Activated CD4-positive, alpha-beta T cell treated with anti-CD3 and anti-CD28 coated beads, Interleukin-2, Interleukin-6, amounts not matched to agents 100 ng/mL and 50 ng/mL, durations not matched to agents 16 hours and 8 hours (primary cell): ENCODE measurements at regions not wholly inside any gene's neighbourhood (a gene's known extent, or its start where the extent isn't known, plus 50 kb on each side); places are given as distances from the start of the nearest gene placed in this dataset.
"Not testable (repeated sequence)": the region's sequence is repeated elsewhere in the genome, so short reads cannot be mapped to it uniquely, and the experiment has no call there.

Source experiments
- DNase-seq: peaks from one replicate; pipeline ENCODE4 v3.0.0-alpha.2; 2020

DNA sequence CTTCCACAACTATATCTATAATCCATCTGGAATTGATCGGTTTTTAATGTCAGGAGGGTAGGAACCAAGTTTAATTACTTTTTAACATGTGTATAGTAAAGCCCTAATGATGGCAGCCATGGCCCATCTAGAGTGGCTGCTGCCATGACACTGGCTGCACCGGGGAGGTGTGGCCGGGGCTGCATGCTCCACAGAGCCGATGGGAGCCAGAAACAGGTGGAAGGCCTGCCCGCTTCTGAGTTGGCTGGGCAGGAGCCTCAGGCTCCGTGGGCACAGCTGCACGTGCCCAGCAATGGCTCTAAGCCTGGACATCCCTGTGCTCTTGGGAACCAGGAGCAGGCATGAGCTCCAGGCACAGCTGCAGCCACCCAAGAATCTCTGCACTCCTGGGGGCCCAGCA is 73.0 kb downstream of the GBP6 start:
- DNase-seq: no peak

DNA sequence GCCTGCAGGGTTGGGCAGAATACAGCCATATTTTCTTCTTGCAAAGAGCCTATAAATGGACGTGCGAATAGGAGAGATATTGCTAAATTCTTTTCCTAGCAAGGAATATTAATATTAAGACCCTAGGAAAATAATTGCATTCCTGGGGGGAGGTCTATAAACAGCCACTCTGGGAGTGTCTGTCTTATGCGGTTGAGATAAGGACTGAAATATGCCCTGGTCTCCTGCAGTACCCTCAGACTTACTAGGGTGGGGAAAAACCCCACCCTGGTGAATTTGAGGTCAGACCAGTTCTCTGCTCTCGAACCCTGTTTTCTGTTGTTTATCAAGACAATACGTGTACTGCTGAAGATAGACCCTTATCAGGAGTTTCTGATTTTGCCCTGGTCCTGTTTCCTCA is 74.4 kb downstream of the GBP6 start:
- DNase-seq: not testable (repeated sequence)

DNA sequence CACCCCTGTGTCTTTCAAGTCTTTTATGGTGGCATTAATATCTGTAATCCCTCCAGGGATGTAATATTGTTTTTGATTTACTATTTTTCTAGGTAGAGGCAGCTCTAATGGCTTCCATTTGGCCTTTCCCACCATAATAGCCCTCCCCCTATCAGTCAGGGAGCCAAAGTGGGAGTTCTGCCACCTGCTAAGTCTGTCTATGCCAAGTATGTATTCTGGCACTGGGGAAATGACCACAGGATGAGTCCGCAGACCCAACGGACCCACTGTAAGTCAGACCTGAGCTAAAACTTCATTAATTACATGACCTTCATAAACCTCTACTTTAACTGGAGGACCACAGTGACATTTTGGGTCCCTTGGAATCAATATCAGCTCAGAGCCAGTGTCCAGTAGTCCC is 77.1 kb downstream of the GBP6 start:
- no peak for DNase-seq

DNA sequence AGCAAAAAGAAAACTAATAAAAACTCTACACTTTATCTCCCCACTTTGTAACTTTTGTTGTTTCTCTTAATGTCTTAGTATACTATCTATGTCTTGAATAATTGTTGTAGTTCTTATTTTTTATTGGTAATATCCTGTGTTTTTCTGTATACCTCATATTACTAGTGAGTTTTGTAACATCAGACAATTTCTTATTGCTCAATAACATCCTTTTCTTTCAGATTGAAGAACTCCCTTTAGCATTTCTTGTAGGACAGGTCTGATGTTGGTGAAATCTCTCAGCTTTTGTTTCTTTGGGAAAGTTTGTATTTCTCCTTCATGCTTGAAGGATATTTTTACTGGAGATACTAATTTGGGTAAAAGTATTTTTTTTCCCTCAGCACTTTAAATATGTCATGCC is 79.8 kb upstream of the LRRC8B start:
- DNase-seq: no peak

DNA sequence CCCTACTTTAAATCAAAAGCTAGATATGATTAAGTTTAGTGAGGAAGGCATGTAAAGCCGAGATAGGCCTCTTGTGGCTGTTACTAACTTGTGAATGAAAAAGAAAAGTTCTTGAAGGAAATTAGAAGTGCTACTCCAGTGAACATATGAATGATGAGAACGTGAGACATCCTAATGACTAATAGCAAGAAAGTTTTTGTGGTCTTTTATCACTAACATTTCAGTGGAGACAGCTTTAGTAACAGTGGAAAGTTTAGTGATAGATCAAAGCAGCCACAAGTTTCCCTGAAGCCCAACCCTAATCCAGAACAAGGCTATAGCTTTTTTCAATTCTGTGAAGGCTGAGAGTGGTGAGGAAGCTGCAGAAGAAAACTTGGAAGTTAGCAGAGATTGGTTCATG is 73.6 kb upstream of the LRRC8B start:
- peak; percentile 81 for DNase-seq

DNA sequence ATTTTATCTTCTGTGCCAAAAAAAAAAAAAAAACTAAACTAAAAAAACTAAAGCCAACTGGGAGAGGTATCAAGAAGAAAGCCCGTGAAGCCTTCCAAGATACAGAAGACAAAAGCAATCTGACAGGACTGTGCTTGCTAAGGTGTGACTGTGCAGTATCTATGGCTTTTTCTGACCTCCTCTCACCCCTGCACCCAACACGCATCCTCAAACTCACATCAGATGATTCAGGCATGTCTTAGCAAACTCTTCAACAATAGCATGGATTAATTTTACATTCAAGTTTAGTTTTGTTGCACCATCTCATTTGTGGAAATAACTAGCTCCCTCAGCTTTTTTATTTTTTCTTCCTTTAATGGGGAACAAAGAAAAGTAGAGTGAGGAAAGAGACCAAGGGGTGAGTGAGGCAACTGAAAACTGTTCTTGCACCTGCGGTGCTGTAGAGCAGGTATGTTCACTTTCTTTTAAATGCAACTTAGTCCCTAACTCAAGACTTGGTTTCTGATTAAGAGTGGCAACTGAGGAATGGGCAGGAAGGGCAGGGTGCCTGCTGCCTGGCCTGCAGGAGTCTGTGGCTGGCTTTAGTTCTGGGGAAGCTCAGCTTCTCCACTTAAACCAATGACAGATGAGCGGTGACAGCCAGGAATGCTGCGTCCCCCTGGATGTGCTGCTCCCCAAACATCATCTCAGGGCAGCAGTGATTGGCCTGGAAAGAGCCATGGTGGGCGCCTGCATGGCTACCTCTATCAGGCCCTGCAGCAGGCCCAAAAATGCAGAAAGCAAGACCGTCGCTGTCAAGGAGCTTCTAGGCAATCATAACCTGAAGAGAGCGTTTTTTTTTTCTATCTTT is 71.3 kb upstream of the LRRC8B start:
- DNase-seq: no peak

DNA sequence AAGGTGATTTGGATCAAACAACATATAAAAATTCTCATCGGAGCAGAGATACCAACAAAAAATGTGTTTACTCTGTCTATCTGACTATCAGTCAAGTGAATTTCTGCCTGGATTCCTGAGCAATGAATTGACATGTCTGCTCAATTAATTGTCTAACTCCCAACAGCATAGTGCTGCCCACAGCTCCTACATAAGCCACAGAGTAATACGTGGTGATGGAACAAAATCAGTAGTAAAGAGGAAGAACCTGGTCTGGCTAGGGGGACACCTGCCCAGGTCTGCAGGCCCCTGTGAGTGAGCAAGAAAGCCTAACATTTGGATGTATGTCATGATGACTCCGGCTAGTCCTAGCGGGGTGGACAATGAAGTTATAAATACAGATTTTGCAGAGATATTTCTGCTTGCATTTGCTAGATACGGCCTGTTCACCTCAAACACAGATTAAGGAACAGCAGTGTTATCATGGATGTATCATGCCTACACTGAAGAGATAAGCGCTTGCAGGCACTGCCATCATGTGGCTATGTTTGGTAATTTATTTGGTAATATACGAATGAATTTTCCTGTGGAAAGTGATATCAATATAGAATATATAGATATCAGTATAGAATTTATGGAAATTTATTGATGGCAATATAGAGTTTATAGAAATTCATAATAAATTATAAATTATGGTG is 69.6 kb upstream of the LRRC8B start:
- peak; percentile 73 for DNase-seq

DNA sequence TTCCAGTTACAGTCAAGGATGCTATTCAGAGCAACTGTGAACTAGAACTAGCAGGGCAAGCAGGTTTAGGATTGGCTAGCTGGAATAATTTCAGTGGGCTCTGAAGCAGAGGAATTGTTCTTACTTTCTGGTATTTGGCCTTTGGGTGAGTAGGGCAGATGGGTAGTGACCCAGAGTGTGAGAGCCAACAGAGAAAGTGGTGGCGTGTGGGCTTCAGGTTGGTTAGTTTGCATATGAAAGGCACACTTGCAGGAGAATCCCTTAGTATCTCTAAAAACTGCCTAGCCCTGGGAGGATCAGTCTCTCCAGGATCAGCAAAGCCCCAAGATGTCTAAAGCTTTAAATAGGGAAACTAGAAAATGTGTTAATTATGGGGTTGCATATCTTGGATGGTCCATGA is 67.6 kb upstream of the LRRC8B start:
- DNase-seq: no peak

DNA sequence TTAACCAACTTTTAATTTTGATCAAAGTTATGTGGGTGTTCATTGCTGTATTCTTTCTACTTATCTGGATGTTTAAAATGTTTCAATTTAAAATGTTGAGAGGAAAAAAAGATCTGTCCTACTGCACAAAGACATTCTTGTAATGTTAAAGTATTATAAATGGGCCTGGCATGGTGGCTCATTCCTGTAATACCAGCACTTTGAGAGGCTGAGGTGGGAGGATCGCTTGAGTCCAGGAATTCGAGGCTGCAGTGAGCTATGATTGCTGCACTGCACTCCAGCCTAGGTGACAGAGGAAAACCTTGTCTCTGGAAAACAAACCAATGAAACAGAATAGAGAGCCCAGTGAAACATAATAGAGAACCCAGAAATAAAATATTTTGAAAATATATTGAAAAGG is 65.5 kb upstream of the LRRC8B start:
- DNase-seq: no peak

DNA sequence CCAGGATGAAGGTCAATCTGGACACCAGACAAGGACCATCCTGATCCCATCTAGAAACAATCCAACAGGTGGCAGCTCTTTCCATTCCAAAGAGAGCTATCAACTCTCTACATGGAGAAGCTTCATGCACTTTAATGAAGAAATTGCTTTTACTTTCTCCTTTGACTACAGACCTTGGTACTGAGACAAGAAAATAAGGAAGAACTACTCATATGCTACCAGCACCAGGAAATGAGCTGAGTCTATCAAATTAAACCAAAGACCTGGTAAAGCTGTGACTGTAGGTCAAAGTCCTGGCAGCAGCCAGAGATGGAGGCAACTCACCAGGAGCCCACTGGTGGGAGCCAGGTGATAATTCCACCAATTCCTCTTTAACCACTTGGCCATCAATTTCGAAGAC is 64.3 kb upstream of the LRRC8B start:
- DNase-seq: no peak

DNA sequence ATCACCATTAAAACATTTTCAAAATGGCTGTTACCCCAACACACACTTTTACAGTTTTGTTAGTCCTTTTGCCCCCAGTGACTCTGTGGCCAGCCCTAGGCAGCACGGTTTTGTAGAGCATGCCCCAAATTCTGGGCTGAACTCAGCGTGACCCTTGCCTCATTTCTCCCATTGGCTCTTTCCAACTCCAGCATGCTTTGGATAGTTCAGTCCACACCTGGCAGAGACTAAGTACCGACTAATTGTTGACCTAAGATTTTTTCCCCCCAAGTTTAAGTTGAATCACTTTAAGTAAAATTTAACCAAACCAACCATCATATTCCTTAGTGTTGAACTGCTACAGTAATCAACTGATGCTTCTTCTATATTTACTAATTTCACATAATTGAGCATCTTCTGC is 62.4 kb upstream of the LRRC8B start:
- no peak for DNase-seq

DNA sequence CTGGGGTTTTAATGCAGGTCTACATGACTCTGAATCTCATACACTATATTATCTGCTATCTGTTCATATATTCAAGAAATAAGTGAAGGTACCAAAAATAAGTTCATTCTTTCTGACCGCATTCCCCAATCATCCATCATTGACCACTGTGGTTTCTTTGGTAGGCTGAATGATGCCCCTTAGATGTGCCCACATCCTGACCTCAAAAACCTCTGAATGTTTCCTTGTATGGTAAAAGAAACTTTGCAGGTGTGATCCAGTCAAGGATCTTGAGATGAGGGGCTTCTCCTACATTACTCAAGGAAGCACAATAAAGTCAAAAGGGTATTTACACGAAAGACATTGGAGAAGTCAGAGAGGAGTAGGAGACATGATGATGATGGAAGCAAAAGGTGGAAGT is 60.6 kb upstream of the LRRC8B start:
- DNase-seq: peak; percentile 73

DNA sequence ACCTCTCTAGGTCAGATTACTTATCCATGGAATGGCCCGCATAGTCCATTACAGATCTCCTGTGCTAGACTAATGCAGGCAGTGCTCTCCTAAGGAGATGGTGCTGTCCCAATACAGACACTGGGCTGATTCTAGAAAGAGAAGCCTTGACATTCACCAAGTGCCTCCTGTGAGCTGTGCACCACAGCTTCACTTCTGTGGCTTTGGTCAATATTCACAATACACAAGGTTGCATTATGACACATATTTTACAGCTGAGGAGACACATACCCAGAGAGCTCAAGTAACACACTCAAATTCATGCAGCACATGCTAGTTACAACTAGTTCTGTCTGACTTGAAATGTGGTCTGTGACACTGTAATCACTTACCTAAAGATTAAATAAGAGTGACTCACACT is 59.4 kb upstream of the LRRC8B start:
- DNase-seq: peak; percentile 75

DNA sequence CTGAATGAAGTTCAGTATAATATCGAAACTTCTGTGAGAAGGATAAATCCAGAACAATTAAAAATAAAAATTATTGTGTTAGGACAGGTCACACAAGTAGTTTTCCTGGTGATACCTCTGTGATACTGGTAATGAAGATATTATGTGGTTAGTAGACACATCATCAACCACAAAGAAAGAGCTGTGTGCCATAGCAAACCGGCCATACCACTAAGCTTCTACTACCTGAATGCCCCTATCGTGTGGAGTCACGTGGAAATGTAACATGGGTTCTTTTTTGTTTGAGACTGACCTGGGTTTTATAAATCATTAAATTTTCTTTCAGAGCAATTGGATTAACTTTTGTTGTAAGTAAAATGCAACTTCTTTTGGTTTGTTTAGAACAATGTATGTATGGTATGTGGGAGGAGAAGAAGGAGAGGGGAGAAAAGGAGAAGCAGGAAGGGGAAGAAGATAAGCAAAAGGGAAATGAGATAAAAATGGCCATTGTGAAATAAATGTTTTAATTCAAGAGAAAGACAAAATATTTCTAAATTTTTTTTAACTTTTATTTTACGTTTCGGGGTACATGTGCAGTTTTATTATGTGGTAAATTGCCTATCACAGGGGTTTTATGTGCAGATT is 58.2 kb upstream of the LRRC8B start:
- DNase-seq: no peak

DNA sequence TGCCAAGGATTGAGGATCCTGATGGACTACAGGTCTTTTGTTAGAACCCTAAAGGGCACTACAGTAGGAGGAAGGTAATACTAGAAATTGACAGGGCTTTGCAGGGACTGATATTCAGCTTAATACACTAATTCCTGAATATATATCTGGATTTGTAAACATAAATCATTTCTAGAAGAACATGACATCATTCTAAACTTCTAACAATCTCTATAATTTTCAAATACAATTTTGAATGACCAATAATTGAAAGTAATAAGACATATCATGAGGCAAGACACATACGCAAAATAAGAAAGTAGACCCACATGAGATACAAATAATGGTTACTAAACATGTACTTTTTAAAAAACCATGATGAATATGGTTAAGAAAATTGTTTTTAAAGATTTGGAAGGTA is 52.4 kb upstream of the LRRC8B start:
- DNase-seq: no peak

DNA sequence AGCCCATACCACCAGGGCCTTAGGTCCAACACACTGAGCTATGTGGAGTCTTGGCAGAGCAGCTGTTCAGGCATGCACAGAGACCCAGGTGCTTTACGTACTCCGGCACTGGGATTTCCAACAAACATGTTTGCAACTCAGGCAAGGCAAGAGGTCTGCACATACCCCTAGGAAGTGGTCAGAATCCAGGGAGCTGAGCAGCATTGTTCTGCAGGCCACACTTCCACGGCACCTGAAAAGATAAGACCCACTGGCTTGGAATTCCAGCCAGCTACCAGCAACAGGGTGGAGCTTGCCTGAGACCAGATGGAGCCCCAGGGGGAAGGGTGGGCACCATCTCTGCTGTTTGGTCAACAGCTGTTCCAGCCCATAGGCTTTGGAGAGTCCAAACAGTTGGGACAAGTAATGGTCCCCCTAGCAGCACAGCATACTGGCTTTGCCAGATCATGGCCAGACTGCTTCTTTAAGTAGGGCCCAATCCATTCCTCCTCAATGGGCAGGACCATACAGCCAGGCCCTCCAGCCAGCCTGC is 51.7 kb upstream of the LRRC8B start:
- no peak for DNase-seq
